NCI-H1694 treated with DMSO at 0.1 percent for 48 hours (cell line): ENCODE measurements at regions not wholly inside any gene's neighbourhood (a gene's known extent, or its start where the extent isn't known, plus 50 kb on each side); places are given as distances from the start of the nearest gene placed in this dataset.

Experiments used
- DNase-seq: peaks from one replicate; lab custom pipeline; 2025; lab: John Stamatoyannopoulos, UW

DNA sequence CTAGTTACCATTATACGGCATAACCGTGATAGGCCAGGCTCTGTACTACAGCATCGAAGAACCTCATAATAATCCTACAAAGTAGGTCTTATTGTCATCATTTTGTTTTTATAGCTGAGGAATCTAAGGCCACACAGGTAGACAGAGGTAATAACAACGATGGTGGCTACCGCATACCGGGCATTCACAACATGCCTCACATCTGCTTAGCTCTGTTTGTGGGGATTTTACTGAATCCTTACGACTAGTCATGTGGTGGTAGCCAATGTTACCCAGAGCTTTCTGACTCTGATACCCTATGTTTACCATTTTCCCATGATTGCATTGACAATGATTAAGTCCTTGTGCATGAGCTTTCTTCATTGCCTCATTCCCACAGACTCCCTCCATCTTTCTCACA, 269.4 kb downstream of the TCF7L2 start:
- DNase-seq: no peak

DNA sequence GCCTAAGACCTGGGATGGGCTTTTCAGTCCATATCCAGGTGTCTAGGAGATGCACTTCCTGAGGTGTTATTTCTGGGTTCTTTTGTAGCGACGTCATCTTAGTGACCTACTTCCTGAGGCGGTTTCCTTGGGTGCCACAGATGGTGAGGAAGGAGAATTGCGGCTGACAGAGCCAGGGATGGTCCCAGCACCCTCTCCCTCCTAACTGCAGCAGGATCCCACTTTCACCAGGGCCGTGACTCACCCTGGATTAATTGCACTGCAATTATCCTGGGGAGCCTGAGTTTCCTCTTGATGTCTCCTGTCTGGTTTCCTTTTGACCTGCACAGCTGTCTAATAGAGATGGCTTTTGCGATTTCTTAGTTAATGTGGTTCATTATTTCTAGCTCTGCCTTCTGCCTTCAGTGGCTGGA, 271.7 kb downstream of the TCF7L2 start:
- DNase-seq: no peak

DNA sequence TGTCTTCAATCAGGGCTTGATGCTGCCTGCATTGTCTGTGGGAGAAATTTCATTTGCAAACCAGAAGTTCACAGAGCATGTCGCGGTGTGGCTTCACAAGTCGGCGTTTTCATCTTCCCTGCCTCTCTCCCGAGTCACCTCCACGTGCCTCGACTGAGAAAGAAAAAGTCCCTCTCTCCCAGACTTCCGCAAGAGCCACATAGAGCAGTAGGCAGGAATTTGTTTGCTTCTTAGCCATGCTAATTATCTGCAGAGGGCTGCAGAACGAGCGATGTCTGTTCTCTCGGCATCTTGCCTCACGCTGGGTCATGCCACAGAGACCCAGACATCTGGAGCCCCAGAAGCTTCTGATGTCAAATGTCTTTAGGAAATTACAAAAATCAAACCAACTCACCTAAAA, 272.2 kb downstream of the TCF7L2 start:
- DNase-seq: no peak

DNA sequence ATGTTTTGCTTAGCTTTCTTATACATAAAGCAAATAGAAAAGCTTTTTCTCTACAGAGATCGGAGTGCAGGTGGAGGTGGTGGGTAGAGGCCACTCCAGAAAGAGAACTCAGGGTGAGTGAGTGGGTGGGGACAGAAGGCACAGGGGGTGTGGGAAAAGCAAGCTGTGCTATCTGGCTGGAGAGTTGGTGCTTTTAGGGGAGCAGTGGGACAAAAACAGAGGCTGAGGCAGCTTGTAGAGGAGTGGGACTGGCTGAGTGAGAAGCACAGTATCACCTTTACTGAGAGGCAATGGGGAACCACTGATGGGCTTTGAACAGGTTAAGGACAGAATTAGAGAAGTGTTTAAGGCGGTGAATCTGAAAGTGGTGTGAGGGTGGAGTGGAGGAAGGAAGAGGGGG, 275.3 kb downstream of the TCF7L2 start:
- no peak for DNase-seq

DNA sequence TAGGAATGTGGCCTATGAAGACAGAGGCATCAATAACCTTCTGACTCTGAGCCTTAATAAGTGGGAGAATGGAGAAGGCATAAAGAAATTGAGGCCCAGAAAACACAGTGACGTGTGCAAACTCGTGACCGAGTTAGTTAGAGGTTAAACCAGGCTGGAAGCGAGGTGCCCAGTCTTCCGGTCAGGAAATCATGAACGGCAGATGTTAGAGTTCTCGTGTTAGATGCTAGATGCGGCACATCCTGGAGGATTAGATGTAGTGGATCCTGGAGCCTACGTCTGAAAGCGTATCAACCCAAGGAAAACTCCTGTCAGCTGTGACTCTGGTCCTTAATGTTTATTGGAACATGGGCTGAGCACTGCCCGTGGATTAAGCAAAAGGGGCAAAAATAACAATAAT, 275.9 kb downstream of the TCF7L2 start:
- no peak for DNase-seq

DNA sequence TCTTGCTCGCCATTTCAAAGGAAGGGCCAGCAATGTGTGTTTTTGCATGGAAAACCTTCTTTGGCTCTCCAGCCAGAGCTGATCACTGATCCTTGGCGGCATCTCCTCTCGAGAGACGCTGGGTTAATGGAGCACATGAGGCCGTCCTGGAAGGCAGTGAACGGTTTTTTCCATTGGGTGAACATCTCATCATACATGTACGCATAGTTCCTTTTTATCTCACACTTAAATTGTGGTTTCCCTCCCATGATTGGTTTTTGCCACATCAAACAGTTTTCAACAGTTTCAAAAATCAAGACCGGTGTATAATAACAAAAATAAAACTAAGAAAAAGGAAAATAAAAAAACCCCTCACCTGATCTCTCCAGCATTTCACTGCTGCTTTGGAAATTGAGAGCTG, 276.4 kb downstream of the TCF7L2 start:
- no peak for DNase-seq

DNA sequence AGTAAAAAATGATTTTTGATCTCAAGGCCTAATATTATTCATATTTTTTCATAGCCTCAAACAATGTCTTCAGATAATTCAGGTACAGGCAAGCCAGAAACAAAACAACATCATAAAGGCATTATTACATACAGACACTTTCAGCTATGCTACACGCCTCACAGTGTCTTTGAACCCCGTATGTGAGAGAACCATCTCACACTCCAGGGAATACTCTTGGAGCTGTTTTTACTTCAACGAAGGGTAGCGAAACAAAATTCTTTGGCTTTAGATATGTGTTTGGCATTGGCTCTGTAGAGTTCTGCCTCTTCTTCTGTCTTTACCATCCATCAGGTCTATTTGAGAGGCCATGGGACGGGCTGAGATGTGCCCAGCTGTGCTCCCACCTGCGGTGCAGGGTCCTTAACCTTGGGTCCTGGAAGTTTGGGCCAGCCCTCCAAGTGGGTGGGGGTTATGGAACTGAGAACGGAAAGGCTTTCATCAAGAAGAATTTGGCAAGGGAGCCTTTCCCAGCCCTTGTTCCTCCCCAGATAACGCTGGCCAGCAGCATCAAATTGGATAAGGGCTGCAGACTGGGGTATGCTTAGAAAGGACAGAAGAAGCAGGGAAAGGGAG, 276.9 kb downstream of the TCF7L2 start:
- DNase-seq: no peak

DNA sequence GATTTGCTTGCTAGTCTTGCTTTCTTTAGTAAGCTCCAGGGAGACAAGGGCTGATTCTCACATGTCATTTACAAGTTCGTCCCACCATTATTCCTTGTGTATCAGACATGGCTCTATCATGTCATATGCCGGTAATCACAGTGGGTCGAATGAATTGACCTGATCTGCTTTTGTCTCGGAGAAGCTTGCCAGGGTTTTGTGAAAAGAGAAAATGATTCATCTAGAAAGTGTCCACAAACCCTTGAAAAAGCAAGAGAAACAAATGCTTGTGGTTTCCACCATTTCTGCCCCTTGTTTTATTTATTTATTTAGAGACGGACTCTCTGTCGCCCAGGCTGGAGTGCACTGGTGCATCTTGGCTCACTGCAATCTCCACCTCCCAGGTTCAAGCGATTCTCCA, 278.5 kb downstream of the TCF7L2 start:
- DNase-seq: no peak

DNA sequence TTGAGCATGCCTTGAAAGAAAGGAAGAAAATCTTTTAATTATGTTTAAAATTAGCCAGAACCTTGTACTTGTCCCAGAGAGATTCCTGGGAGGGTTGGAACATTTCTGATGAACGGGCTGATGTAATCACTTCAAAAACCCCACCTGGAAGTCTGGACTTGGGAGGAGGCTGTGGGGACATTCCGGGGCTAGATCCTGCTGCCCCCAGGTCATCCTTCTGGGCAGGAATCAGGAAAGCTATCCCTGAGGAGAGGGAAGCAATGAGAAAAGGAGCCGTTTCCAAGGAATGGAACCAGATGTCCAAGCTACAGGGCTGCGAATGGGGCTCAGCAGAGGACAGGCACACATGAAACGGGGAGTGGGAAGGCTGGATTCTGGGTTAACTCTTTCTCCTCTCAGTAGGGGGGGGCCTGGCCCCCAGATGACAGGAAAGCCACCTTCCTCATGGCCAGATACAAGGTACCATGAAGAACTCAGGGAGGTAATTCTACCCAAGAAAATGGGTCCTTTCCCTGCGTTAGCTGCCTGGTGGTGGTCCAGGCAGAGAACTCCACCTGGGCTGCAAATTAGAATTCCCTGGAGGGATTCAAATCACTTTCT, 280.1 kb downstream of the TCF7L2 start:
- DNase-seq: no peak

DNA sequence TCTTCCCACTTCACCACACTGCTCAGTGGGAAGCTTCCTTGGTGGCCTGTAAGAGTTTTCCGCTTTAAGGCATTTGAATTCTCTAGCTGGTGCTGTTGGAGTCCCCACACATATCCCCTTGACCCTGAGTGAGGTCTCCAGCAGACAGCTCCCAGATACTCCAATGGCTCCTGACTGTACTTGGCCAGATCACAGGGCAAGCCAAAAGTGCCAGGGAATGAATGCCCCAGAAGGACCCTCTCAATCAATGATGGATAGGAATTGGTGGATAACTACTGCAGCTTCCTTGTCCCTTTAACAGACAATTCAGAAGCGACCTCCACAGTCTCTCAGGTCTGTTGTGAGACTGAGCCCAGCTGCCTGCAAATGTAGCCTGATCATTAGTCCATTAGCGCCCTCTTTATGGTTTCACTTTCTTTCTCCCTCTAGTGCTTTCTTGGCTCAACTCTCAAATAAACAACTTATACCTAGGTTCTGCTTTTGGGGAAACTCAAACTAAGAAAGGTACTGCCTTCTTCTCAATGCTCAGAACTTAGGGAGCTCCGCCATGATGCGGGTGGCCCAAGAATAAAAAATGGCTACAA, 283.0 kb downstream of the TCF7L2 start:
- DNase-seq: no peak

DNA sequence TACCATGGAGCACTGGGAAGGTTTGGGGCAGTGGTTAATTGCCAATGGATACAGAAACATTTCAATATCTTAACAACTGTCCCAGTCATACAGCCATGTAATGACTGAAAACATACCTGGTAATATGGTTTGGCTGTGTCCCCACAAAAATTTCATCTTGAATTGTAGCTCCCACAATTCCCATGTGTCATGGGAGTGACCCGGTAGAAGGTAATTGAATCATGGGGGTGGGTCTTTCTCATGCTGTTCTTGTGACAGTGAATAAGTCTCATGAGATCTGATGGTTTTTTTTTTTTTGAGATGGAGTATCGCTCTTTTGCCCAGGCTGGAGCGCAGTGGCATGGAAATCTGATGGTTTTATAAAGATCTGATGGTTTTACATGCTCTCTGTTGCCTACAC, 284.4 kb downstream of the TCF7L2 start:
- DNase-seq: no peak

DNA sequence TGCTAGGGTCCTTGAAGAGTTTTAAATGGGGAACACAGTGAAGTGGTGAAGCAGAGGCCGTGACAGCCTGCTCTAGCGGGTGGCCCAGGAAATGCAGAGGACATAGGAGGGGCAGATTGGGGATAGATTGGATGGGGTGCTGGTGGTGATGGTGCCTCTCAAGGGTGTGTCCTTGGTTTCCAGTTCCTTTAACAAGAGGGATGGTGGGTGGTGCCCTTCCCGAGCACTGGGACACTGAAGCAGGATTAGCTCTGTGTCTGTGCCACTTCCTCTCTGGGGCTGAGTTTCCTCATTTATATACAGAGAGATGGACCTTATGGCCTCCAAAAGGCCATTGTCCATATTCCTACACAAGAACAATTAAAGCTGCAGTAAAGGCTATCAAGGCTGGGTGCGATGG, 285.5 kb downstream of the TCF7L2 start:
- no peak for DNase-seq

DNA sequence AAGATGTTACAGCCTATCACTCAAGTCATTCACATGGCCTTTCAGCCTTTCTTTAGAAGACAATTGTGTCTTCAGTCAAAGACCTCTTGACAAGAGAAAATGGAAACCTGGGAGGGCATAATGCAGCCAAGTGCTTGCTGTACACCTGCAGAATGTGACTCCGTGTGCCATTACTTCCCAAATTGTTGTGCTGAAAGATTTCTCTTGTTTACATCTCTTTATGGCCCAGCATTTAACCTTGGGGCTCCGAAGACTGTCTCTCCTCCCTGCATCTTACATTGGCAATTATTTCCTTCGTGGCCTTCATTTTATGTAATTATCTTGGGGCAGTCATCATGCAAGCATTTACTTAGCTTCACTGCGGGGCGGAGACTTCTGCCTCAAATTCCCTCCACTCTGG, 287.0 kb downstream of the TCF7L2 start:
- DNase-seq: no peak

DNA sequence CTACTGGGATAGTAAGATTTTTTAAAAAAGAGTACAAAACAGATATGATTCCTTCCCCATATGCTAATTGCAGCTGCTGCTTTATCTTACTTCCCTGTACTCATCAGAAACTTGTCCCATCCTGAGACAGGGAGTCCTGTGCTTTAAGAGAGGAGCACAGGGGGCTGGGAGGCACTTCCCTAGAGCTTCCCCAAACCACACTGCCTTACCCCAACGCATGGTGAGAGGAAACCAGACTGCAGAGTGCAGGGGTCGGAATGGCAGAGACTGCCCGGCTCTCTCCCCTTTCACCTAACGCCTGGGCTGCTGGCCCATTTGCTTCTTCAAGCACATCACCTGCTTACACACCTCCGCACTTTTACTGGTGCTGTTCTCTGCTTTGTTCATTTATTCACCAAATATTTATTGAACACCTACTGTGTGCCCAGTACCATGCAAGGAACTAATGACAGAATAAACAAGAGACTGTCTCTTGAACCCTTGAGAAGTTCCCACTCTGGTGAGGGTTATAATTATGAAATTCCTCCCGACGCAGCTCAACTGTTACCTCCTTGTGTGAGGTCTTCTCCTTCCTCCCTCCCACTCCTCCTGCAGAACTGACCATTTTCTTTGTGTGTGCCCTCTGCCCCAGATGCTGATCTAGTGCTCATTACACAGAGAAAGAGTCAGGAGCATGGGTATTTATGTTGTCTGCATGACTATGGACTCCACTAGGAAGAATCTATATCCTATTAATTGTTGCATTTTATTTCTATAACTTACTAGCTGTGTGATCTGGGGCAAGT, 289.7 kb downstream of the TCF7L2 start:
- DNase-seq: no peak

DNA sequence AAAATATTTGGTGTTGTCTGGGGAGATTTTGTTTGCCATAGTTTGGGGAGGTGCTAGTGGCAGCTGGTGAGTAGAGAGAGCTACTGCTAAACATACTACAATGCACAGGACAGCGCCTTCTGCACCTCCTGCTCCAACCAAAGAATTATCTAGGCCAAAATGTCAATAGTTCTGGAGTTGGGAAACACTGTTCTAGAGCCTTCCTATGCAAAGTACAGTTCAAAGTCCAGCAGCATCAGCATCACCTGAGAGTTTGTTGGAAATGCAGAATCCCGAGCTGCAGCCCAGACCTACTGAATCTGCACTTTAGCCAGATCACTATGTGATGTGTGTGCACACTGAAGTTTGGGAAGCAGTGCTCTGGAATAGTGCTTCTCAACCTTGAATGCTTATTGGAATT, 290.7 kb downstream of the TCF7L2 start:
- no peak for DNase-seq

DNA sequence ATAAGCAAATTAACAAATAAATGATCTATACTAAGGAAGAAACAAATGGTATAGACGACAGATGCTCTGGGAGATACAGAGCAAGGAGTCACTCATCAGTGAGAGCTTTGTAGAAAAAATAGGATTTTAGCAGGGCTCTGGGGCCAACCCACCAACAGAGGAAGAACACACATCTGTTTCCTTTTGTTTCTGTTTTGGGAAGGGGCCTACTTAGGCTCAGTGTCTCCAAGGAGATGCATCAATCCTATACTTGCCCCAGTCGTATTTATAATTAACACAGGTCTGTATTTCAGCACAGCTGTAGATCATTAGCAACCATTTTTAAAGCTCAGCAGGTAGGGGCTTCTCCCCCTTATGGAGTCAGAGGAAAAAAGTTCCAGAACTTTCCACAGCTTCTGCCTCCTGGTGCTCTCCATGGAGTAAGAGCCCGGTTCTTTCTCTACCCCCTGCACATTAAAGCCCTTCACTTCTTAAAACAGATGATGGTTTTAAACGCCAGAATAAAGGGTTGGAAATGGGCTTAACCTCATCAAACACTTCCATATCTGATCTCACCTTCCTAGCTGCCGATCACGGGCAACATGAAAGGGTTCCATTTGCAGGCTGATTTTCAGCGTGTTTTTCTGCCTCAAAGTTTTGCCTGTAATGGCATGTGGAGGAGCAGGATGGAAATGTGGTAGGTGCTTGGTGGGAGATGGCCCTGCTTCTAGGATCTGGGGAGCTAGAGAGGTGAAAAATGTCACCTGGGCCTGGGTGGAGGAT, 291.7 kb downstream of the TCF7L2 start:
- DNase-seq: no peak

DNA sequence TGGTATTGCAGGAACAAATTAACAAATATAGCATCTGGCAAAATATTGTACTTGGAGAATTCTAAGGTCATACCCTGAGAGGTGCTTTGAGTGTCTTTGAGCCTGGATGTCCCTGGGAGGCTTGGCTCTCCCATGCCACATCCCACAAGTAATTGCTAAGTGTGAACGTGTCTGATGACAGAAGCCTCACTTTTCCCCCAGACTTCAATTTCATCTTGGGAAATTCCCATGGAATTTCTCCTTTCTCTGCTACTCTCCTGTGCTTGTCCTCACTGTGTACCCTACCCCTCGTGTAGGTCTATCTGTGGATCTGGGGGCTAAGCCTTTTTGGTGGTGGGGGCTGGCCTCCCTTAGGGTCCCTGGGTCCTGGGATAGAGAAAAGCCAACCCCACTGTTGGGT, 293.3 kb downstream of the TCF7L2 start:
- DNase-seq: no peak

DNA sequence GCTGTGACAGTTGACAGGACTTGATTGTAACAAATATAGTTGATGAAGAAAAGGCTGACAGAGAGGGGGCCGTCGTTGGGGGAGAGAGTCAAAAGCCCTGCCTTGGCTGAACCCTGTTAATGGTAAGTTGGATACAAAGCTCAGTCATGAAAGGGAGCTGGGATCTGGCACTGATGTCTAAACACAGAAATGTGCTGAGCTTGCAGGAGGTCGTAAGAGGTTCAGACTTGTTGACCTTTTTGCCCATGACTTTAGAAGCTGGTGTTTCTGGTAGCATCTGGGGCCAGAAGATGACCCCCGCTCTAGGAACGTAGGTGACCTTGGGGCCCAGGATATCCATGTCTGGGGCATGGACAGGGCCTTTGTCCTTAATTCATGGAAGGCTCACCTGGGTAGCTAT, 294.7 kb downstream of the TCF7L2 start:
- no peak for DNase-seq

DNA sequence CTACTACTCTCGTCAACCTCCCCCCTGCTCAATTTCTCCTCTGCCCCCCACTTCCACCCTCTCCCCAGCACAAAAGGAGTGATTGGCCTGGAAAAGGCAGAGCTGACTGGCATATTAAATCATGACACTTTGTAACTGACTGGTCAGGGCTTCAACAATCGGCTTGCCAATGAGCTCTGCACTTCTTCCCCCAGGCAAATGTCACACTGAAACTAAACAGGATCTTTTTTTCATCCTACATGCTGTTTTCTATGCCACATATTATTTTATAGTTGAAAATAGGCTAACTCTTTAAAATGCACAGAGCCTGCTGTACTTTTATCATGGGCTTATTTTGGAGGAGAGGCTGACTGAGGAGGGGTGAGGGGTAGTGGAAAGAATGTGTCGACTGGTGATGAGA, 295.2 kb downstream of the TCF7L2 start:
- DNase-seq: no peak

DNA sequence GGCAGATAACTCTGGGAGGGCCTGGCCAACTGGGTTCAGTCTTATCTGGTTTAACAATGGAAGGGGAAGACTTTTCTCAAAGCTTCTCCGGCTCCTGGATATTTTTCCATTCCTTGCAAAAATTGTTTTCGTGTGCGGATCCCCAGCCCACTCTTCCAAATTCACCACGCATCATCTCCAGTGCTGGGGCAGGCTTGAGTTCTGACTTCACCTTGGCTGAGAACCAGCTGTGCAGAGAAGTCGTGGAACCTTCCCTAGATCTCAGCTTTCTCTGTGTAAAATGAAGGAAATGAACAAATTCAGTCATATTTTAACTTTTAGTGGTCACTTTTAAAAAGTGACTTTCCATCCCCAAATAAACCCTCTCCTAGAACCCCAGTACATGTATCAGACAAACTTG, 297.0 kb downstream of the TCF7L2 start:
- DNase-seq: no peak

DNA sequence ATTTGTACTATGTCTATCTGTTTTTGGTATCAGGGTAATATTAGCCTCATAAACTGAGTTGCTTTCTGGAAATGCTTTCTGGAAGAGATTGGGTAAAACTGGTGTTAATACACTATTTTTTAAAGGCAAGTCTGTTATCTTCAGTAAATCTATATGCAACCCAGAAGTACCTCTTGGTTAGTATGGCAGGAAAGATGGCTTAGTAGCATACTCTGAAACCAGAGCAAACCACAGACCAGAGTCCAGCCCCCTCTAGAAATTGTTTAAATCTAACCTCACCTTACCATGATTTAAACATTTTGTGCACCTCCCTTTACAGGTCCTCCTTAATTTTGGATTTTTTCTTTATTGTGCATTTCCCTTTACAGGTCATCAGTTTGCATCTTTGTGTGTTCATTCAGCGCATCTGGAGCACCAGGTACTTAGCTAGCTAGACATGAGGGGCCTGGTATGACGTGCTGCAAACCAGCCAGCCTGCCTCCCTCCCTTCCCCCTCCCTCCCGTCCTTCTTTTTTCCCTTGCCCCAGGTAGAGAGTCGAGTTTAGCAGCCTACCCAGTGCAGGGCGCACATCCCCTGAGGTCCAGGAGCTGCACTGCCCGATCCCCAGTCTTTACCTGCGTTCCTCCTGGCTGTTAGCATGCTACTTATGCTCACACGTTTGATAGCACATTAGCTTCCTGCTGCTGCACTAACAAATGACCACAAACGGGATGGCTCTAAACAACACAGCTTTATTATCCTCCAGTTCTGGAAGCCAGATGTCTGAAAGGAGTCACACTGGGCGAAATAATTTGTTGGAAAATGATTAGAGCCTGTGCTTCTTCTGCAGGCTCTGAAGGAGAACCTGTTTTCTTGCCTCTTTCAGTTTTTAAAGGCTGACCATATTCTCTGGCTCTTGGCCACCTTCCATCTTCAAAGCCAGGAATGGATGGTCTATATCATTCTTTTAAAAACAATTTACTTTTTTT, 299.9 kb upstream of the HABP2 start:
- no peak for DNase-seq
